NT2/D1 (cell line): ENCODE measurements at regions not wholly inside any gene's neighbourhood (a gene's known extent, or its start where the extent isn't known, plus 50 kb on each side); places are given as distances from the start of the nearest gene placed in this dataset.

Source experiments
- SUZ12 ChIP-seq: IDR thresholded peaks from 2 replicates; pipeline ENCODE4 v1.6.1; 2011; ENCODE audit not compliant: insufficient read length, insufficient read depth; ENCODE audit errors: extremely low read depth
- YY1 ChIP-seq: IDR thresholded peaks from 2 replicates; pipeline ENCODE4 v1.6.1; 2011; ENCODE audit not compliant: insufficient read length, insufficient read depth
- ZNF274 ChIP-seq: IDR thresholded peaks from 2 replicates; pipeline ENCODE4 v1.6.1; 2011; ENCODE audit warnings: mild to moderate bottlenecking, low read depth, low read length

- TF ChIP-seq YY1 (no peak), ZNF274 (no peak), SUZ12 (no peak)
These were observed 680.1 kb upstream of the PTBP2 start for GRCh38 chr1:96041470-96041869.
